Fibroblast of skin of scalp (primary cell): ENCODE measurements at regions not wholly inside any gene's neighbourhood (a gene's known extent, or its start where the extent isn't known, plus 50 kb on each side); places are given as distances from the start of the nearest gene placed in this dataset.

Experiments
- DNase-seq: peaks from one replicate; pipeline ENCODE4 v3.0.0-alpha.2; 2013

DNA sequence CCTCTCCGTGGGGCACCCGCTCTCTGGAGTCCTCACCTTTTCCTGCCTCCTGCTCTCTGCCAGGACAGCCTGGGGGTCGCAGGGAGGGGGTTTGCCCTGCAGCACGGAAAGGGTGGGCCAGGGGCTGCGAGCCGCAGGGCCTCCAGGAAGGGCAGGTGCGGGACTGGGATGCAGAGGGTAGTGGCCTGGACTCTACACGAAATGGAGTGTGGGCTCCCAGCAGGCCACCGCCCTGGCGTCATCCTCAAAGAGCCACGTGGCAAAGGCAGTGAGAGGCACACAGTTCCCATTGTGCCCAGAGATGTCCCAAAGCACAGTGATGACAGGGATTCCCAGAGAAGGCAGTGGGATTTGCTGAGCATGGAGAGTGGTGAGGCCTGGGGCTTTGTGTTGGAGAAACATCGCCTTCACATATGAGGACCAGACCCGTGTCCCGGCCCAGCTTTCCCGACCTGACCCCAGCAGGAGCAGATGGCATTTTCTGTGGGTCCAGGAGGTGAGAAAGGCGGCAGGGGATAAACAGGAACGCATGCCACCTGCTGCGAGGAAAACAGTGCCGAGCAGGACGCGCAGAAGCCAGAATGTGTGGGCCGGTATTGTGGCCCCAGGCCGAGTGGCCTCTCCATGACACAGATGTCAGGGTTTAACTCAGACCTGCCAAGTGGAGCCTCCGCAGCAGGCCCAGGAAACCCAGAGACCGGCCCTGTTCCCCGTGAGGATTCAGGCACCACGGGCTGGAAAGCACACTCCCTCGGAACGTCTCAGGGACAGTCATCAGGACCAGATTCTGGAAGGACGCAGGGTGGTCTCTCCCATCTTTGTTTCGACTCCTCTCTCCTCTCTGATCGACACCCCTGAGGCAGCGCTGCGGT is 855.5 kb upstream of the SALL3 start:
- DNase-seq, result no peak

DNA sequence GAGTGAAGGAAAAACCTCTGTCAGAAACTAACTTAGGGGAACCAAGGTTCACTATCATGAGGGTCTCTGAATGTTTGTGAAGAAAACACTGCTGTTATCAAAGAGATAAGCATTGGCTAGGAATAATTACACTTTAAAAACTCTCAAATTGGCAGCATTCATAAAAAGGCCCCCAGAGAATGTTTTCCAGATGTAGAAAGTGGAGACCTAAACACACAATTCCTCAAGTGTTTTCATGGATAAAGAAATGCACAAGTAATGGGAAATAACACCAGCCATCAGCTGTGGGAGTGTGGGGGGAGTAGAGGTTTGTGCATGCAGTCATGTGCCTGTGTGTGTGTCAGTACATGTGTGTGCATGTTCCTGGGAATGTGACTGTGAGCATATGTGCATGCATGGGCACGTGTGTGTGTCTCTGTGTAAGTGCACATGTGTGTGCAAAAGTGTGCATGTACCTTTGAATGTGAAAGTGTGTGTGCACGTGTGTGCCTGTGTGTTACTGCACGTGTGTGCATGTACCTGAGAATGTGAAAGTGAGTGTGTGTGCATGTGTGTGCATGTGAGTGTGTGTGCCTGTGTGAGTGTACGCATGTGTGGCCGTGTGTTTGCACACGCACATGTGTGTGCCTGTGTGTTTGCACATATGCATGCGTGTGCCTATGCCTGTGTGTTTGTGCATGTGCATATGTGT is 854.3 kb upstream of the SALL3 start:
- no peak for DNase-seq

DNA sequence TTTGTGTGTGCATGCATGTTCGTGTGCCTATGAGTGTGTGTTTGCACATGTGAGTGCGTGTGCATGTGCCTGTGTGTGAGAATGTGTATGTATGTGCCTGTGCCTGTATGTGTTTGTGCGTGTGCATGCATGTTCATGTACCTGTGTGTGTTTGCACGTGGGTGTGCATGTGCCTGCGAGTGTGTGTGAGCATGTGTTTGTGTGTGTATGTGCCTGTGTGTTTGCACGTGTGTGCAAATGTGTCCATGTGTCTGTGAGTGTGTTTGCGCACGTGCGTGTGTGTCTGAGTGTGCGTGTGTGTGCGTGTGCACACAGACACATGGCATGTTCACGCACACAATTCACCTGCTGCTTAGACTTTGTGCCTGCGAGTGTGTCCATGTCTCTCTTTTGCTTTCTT is 853.5 kb upstream of the SALL3 start:
- DNase-seq, result no peak

DNA sequence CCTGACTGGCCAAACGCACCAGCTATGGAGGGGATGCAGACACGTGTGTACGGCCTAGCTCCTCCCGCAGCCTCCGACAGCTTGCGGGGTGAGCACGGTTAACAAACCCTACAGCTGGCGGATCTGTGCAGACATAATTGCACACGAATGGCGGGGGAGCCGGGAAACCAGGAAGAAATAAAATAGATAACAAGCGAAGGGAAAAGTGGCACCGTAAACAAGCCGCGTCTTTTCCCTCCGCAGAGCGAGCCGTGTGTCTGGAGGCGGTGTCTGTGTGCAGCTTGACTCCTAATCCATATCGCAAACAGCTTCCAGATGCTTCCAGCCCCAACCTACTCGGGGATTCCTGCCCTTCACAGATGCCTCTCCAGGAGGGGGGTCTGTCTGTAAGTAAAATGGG is 853.1 kb upstream of the SALL3 start:
- DNase-seq, result no peak

GRCh38 chr18:78127041-78127440 is 852.6 kb upstream of the SALL3 start:
- no peak for DNase-seq

DNA sequence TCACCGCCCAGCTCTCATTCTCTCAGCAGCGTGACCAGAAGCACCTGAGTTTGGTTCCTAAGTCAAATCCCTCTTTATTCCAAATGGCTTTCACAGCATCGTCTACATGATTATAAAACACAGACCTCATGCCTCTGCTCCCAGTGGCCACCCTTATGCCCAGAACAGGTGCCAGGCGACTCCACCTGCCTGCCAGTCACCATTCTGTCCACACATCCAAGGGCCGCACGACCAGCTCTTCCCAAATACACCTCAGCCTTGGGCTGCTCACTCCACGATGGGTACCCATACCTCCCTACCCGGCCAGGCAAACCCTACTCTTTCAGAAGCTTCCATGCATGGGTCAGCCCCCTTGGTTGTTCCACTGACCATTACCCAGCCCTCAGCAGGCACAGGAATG is 851.6 kb upstream of the SALL3 start:
- no peak for DNase-seq

- no peak for DNase-seq
These were observed 850.4 kb upstream of the SALL3 start for GRCh38 chr18:78129260-78129659.

DNA sequence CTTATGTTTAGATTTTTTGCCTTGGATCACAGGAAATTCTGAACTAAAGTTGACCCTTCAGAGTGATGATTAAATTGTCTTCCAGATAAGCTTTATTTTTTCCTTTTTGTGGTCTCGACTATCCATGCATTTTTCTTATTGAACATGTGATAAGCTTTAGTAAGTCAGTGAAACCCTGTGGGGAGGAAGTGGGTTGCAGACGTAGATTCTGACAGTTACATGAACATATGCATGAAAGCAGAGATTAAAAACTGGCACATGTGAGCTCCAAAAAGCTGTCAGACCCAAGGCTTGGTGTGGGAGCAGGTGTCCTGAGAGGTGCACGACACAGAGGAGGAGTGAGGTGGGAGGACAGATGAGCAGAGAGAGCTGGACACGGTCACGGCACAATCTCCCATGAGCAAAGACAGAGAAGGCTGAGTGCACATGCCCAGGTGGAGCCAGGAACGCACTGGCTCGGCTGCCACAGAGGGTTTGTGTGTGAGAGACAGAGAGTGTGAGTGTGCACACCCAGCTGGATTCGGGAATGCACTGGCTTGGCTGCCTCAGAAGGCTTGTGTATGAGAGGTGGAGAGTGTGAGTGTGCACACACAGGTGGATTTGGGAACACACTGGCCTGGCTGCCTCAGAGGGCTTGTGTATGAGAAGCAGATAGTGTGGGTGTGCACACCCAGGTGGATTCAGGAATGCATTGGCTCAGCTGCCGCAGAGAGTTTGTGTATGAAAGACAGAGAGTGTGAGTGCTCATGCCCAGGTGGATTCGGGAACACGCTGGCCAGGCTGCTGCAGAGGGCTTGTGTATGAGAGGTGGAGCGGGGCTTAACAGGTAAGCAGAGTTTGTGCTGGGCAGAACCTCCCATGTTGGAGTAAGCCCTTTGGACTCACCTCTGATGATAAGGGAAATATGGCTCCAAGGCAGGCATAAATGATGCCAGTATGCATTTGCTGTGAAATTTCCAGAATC is 849.1 kb upstream of the SALL3 start:
- no peak for DNase-seq

- DNase-seq, result no peak
These were observed 845.9 kb upstream of the SALL3 start for GRCh38 chr18:78133729-78134128.

DNA sequence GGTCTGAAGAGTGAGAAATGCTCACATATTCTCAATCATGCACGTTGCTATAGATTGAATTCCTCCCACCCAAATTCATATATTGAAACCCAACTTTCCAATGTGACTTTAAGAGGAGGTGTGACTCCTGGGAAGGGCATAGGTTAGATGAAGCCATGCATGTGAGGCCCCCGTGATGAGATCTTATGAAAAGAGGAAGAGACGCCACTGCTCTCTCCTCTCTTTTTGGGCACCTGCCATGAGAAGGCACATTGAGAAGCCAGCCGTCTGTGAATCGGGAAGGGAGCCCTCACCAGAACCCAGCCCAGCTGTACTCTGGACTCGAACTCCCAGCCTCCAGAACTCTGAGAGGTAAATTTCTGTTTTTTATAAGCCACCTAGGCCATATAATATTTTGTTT is 842.6 kb upstream of the SALL3 start:
- no peak for DNase-seq

DNA sequence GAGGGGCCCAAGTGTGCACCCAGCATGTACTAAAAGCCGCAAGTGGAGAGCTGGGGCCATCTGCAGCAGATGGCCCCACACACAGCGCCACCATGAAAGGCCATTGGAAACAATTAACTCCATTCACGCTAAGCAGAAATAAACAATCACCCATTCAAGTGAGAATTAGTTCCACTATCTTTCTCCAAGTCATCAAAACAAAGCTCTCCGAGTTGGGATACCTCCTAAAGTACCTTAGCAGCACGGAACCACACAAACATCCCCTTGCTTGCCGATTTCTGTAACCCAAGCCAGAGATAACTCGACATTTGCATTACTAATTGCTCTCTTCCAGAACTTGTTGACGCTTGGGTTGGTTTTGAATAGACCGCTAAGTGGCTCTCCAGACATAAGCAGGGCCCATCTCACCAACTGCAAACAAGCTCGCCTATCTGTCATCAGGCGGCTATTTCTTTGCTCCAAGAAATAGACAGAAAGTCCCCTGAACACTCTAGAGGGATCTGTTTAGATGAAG is 840.6 kb upstream of the SALL3 start:
- no peak for DNase-seq

- DNase-seq, result no peak
These were observed 839.3 kb upstream of the SALL3 start for GRCh38 chr18:78140294-78140693.

DNA sequence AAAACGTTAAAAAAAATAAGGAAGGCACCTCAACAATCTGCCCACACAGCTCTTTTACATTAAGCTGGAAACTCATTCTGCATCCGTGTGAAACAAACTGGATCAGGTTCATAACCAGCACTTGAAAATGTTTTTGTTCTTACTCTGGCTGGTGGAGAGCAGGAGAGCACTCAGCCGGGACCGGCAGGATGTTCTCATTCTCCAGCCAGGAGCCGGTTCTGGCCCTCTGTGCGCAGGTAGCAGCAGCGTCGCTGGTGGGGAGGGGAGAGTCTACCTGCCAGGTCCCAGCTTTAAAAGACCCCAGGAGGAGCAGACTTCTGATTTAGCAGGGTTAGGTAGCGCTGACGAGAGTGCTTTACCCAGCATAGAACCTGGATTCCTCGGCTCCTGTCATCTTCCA is 834.9 kb upstream of the SALL3 start:
- no peak for DNase-seq

- no peak for DNase-seq
These were observed 834.5 kb upstream of the SALL3 start for GRCh38 chr18:78145096-78145495.

DNA sequence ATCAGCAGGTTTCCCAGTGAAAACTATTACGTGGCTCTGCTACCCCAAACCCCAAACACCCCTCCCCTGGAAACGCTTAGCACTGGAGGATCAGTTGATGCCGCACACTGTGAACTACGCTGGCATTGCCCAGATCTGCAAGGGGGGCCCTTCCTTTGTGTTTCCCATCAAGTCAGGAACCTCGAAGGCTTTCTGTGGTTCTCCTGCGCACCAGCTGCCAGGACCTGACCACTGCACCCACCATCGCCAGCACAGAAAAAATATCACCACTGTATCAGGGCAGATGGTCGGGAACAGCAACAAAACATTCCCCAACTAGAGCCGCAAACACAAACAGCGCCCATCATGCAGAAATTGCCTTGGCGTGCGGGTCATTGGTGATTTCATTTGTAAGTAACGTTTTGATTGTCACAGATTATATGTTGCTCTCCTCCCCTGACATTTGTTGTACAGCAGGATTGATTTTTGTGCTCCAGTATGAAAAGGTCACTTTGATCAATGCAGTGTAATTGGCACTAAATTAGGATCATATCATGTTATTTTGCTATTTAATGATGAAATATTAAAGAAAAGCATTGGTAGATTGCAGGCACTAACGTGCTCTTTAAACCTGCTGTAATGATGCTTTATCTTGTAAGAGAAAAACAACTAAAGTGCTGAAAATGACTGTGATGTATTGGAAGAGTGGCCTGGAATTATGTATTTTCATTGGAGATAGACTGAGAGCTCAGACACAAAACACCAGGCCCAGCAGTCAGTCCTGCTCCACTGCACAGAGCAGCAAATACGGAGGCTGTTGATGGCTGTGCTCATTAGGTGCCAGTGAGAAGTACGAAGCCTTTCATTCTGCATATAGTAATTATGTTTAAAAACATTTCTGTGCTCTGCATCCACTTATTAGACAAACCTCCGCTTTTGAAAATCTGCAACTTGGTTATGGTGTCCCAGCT is 833.2 kb upstream of the SALL3 start:
- DNase-seq, result no peak

DNA sequence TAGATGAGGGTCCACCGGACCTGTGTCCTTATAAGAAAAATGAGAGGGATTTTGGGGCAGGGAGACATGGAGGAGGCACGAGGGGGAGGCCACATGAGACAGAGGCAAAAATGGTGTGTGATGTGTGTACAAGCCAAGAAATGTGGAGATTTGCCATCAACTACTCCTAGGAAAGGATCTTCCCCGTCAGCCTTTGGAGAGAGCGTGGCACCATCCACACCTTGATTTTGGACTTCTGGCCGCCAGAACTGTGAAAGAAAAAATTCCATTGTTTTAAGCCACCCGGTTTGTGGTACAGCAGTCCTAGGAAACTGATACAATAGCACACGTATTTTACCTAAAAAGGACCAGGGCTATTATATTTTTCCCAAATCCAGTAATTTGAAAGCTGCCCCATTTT is 829.0 kb upstream of the SALL3 start:
- DNase-seq, result no peak

- no peak for DNase-seq
These were observed 828.4 kb upstream of the SALL3 start for GRCh38 chr18:78151234-78151633.

- no peak for DNase-seq
These were observed 827.5 kb upstream of the SALL3 start for GRCh38 chr18:78151948-78152725.

- no peak for DNase-seq
These were observed 826.3 kb upstream of the SALL3 start for GRCh38 chr18:78153362-78153761.

DNA sequence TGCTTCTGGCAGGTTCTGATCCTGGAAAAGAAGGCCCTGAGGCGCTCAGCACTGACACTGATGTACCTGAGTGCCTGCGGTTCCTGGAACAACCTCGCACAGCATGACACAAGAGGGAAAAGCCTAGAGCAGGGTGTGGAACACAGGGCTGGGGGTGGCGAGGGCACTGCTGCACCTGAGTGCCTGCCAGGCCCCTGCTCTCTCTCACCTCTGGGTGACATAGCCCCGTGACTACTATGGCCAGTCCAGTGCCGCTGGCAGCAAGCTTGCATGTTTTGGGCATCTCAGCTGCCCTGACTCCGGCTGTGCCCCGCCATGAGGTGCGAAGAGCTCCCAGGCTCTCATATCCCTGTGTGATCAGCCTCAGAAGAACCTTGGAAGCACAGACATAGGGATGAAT is 825.2 kb upstream of the SALL3 start:
- DNase-seq, result no peak

DNA sequence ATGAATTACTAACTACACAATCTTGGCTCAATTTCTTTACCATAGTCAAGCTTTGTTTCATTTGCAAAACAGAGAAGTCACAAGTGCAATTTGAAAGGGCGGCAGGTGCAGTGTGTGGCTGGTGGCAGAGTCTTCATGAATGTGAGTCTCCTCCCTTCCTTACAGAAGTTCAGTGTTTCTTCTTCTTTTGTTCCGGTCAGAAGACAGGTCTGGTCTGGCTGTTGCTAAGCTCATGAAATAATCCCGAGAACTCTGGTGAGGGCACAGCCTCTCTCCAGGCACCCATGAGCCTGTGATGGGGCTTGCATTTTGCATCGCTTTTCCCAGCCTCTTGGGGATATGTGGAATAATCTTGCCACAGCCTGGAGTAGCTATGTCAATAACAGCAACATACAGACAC is 824.8 kb upstream of the SALL3 start:
- no peak for DNase-seq
